ENCODE measurements at regions not wholly inside any gene's neighbourhood (a gene's known extent, or its start where the extent isn't known, plus 50 kb on each side); places are given as distances from the start of the nearest gene placed in this dataset.

DNA sequence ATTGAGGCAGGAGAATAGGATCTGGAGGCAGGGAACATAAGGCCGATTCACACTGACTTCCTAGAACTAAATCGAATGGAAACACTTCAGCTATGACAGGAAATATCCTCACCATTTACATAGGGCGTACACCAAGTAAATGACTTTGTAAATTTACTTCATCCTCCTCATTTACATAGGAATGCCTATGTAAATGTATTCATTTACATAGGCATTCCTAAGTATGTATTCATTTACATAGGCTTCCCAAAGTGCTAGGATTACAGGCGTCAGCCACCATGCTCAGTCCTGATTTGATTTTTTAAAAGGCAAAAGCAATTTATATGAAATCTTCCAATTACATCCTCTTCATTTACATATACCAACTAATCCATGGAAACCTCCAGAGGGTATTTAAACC is 133.1 kb upstream of the RFC3 start:
- Histone ChIP-seq H3K9me3 (ENCODE audit: control insufficient read depth, insufficient read depth, low read depth, low read length) (peaks cover 52% of the 10 kb centered on the region), H3K27me3 (ENCODE audit: control insufficient read depth, insufficient read depth, low read length) (no peaks in the 10 kb centered on the region), H3K4me1 (ENCODE audit: control insufficient read depth, insufficient read depth, low read length) (no peaks in the 10 kb centered on the region), H3K9ac (ENCODE audit: low read length) (no peak overlapping the region), H3K27ac (ENCODE audit: low read depth, low read length) (no peak overlapping the region), H3K4me3 (ENCODE audit: low read depth, low read length) (no peak overlapping the region), H3K36me3 (ENCODE audit: control insufficient read depth, insufficient read depth, low read length) (no peaks in the 10 kb centered on the region)

DNA sequence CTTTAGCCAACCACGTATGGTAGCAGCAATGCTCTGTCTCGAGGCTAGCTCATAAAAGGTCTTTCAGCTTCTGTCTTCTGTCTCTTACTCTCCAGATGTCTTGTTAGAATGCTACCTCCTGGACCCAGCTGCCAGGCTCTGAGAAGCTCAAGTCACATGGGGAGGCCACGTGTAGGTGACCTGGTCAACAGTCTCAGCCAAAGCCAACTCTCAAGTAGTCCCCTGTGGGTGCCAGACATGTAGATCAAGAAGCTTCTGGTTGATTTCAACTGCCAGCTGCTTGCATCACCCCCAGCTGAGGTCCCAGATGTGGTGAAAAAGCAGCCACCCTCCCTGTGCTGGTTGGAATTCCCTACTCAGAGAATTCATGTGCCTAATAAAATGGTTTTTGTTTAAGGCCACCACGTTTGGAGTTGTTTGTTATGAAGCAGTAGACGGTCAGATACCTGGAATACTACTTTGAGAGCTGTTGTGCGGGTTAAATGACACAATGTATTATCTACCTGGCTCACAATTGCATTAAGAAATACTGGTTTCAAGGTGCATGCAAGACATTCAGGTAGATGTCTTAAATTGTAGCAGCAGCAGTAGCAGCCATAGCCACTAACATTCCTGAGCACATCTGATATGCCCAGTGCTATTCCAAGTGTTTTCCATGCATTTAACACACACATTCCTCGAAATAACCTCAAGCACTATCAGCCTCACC is 131.0 kb upstream of the RFC3 start:
- no peaks in the 10 kb centered on the region for H3K4me1 ChIP-seq (ENCODE audit: control insufficient read depth, insufficient read depth, low read length)
- no peaks in the 10 kb centered on the region for H3K27me3 ChIP-seq (ENCODE audit: control insufficient read depth, insufficient read depth, low read length)
- H3K4me3 ChIP-seq (ENCODE audit: low read depth, low read length) = no peak overlapping the region
- H3K27ac ChIP-seq (ENCODE audit: low read depth, low read length) = no peak overlapping the region
- peaks cover 49% of the 10 kb centered on the region for H3K9me3 ChIP-seq (ENCODE audit: control insufficient read depth, insufficient read depth, low read depth, low read length)
- H3K9ac ChIP-seq (ENCODE audit: low read length) = no peak overlapping the region
- H3K36me3 ChIP-seq (ENCODE audit: control insufficient read depth, insufficient read depth, low read length) = no peaks in the 10 kb centered on the region

DNA sequence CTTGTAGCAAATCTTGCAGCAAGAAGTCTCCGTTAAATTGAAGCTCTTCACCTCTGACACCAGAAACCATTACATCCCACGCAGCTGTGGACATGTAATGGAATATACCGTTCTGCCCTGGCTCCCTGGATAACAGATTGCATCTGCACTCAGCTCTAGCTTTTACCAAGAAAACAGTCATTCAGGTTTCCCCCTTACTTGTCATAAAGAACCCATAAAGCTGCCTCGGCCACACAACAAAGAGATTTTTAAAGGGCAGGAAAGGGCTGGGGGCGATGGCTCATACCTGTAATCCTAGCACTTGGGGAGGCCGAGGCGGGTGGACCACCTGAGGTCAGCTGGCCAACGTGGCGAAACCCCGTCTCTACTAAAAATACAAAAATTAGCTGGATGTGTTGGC is 127.6 kb upstream of the RFC3 start:
- H3K27ac ChIP-seq (ENCODE audit: low read depth, low read length) = no peak overlapping the region
- no peaks in the 10 kb centered on the region for H3K27me3 ChIP-seq (ENCODE audit: control insufficient read depth, insufficient read depth, low read length)
- 0 out of 2 replicates have a peak, but pooled peaks cover 5% of the 10 kb centered on the region for H3K4me1 ChIP-seq (ENCODE audit: control insufficient read depth, insufficient read depth, low read length)
- no peaks in the 10 kb centered on the region for H3K36me3 ChIP-seq (ENCODE audit: control insufficient read depth, insufficient read depth, low read length)
- no peak overlapping the region for H3K4me3 ChIP-seq (ENCODE audit: low read depth, low read length)
- no peak overlapping the region for H3K9ac ChIP-seq (ENCODE audit: low read length)
- peaks cover 40% of the 10 kb centered on the region for H3K9me3 ChIP-seq (ENCODE audit: control insufficient read depth, insufficient read depth, low read depth, low read length)

DNA sequence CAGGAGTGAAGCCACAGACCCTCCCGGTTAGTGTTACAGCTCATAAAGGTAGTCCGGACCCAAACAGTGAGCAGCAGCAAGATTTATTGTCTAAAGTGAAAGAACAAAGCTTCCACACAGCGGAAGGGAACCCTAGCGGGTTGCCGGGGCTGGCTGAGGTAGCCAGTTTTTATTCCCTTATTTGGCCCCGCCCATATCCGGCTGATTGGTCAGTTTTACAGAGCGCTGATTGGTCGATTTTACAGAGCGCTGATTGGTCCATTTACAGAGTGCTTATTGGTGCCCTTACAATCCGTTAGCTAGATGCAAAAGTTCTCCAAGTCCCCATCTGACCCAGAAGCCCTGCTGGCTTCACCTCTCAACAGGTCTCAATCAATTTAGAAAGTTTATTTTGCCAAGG is 126.0 kb upstream of the RFC3 start:
- no peak overlapping the region for H3K27ac ChIP-seq (ENCODE audit: low read depth, low read length)
- no peak overlapping the region for H3K9ac ChIP-seq (ENCODE audit: low read length)

DNA sequence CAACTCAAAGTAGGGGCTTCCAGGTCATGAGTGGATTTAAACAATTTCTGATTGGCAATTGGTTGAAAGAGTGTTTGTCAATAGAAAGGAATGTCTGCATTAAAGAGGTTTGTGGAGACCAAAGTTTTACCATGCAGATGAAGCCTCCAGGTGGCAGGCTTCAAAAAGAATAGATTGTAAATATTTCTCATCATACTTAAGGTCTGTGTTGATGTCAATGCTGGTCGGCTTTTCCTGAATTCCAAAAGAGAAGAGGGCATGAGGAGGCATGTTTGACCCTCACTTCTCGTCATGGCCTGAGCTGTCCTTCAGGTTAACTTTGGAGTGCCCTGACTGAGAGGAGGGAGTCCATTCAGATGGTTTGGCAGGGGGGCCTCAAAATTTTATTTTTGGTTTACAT is 125.4 kb upstream of the RFC3 start:
- no peak overlapping the region for H3K9ac ChIP-seq (ENCODE audit: low read length)
- H3K4me1 ChIP-seq (ENCODE audit: control insufficient read depth, insufficient read depth, low read length) = 0 out of 2 replicates have a peak, but pooled peaks cover 5% of the 10 kb centered on the region
- H3K36me3 ChIP-seq (ENCODE audit: control insufficient read depth, insufficient read depth, low read length) = no peaks in the 10 kb centered on the region
- H3K27me3 ChIP-seq (ENCODE audit: control insufficient read depth, insufficient read depth, low read length) = no peaks in the 10 kb centered on the region
- H3K9me3 ChIP-seq (ENCODE audit: control insufficient read depth, insufficient read depth, low read depth, low read length) = peaks cover 25% of the 10 kb centered on the region
- H3K27ac ChIP-seq (ENCODE audit: low read depth, low read length) = no peak overlapping the region
- H3K4me3 ChIP-seq (ENCODE audit: low read depth, low read length) = no peak overlapping the region

More for the DNA sequence above, 126.0 kb upstream of the RFC3 start:
- no peak overlapping the region for H3K4me3 ChIP-seq (ENCODE audit: low read depth, low read length)
- H3K9me3 ChIP-seq (ENCODE audit: control insufficient read depth, insufficient read depth, low read depth, low read length) = peaks cover 29% of the 10 kb centered on the region
- H3K27me3 ChIP-seq (ENCODE audit: control insufficient read depth, insufficient read depth, low read length) = no peaks in the 10 kb centered on the region
- H3K4me1 ChIP-seq (ENCODE audit: control insufficient read depth, insufficient read depth, low read length) = 0 out of 2 replicates have a peak, but pooled peaks cover 5% of the 10 kb centered on the region
- no peaks in the 10 kb centered on the region for H3K36me3 ChIP-seq (ENCODE audit: control insufficient read depth, insufficient read depth, low read length)

DNA sequence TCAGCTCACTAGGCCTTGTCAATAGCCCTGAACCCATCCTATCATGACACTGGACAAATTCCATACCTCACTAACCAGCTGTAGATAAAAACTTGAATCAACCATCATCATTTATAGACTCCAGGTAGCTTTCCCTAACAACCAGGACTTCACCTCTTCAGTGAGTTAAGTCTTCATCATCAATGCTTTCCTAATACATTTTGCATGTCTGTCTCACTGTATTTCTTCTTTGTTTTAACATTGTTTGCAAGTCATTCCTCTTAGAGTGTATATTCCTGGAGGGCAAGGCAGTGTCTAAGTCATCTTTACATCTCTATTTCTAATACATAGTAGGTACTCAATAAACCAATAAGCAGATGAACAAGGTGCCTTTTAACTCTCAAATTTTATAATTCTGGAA is 123.4 kb upstream of the RFC3 start:
- Histone ChIP-seq H3K27me3 (ENCODE audit: control insufficient read depth, insufficient read depth, low read length) (no peaks in the 10 kb centered on the region), H3K9me3 (ENCODE audit: control insufficient read depth, insufficient read depth, low read depth, low read length) (peaks cover 9% of the 10 kb centered on the region), H3K27ac (ENCODE audit: low read depth, low read length) (no peak overlapping the region), H3K9ac (ENCODE audit: low read length) (no peak overlapping the region), H3K4me1 (ENCODE audit: control insufficient read depth, insufficient read depth, low read length) (0 out of 2 replicates have a peak, but pooled peaks cover 5% of the 10 kb centered on the region), H3K36me3 (ENCODE audit: control insufficient read depth, insufficient read depth, low read length) (no peaks in the 10 kb centered on the region), H3K4me3 (ENCODE audit: low read depth, low read length) (no peak overlapping the region)

DNA sequence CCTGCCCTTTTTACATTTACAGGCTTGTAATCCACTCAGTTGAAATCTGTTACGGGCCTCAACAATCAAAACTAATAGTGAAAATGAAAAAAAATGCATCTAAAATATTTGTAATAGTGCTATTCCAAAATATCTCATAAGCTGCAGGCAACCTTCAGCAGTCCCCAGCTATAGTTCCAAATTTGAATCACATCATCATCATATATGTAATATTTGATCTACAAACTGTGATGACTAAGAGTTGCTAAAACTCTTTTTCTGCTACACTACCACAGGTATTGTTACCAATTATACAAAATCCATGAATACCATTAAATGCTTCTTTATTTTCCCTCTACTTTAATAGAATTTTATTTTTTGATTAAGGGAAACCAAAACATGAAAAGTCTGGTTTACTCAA is 121.4 kb upstream of the RFC3 start:
- no peak overlapping the region for H3K4me3 ChIP-seq (ENCODE audit: low read depth, low read length)
- 0 out of 2 replicates have a peak, but pooled peaks cover 5% of the 10 kb centered on the region for H3K4me1 ChIP-seq (ENCODE audit: control insufficient read depth, insufficient read depth, low read length)
- H3K9ac ChIP-seq (ENCODE audit: low read length) = no peak overlapping the region
- no peaks in the 10 kb centered on the region for H3K27me3 ChIP-seq (ENCODE audit: control insufficient read depth, insufficient read depth, low read length)
- H3K27ac ChIP-seq (ENCODE audit: low read depth, low read length) = no peak overlapping the region
- peaks cover 9% of the 10 kb centered on the region for H3K9me3 ChIP-seq (ENCODE audit: control insufficient read depth, insufficient read depth, low read depth, low read length)
- no peaks in the 10 kb centered on the region for H3K36me3 ChIP-seq (ENCODE audit: control insufficient read depth, insufficient read depth, low read length)

DNA sequence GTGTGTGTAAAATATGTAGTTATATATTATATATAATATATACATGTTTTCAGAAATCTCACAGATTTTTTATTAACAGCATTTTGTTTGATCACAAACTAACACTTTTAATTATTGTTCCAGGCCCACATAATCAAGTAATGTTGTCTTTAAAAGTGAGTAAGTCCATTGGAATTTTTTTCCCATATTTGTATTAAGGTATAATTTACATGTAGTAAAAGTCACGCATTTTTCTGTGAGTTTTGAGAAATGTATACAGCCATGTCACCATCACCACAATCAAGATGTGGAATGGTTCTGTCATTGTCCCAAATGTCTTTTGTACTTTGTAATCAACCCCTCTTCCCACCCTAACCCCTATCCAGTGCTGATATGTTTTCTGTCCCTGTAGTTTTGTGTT is 120.0 kb upstream of the RFC3 start:
- no peaks in the 10 kb centered on the region for H3K9me3 ChIP-seq (ENCODE audit: control insufficient read depth, insufficient read depth, low read depth, low read length)
- no peaks in the 10 kb centered on the region for H3K36me3 ChIP-seq (ENCODE audit: control insufficient read depth, insufficient read depth, low read length)
- no peak overlapping the region for H3K27ac ChIP-seq (ENCODE audit: low read depth, low read length)
- H3K27me3 ChIP-seq (ENCODE audit: control insufficient read depth, insufficient read depth, low read length) = no peaks in the 10 kb centered on the region
- no peak overlapping the region for H3K9ac ChIP-seq (ENCODE audit: low read length)
- no peaks in the 10 kb centered on the region for H3K4me1 ChIP-seq (ENCODE audit: control insufficient read depth, insufficient read depth, low read length)
- no peak overlapping the region for H3K4me3 ChIP-seq (ENCODE audit: low read depth, low read length)

DNA sequence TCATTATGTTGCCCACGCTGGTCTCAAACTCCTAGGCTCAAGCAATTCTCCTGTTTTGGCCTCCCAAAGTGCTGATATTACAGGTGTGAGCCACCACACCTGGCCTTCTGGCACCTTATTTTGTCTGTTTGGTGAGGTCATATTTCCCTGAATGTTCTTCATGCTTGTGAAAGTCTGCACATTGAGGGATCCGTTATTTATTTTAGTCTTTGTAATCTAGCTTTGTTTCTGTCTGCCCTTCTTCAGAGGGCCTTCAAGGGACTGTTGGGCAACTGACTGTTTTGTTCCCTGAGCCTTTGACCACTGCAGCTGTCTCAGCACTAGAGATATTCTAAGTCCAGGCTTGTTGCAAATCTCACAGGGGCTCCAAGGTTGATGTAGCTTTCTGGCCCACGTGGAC is 110.5 kb upstream of the RFC3 start:
- Histone ChIP-seq H3K4me3 (ENCODE audit: low read depth, low read length) (no peak overlapping the region), H3K9me3 (ENCODE audit: control insufficient read depth, insufficient read depth, low read depth, low read length) (0 out of 2 replicates have a peak, but pooled peaks cover 3% of the 10 kb centered on the region), H3K9ac (ENCODE audit: low read length) (no peak overlapping the region), H3K36me3 (ENCODE audit: control insufficient read depth, insufficient read depth, low read length) (no peaks in the 10 kb centered on the region), H3K27ac (ENCODE audit: low read depth, low read length) (no peak overlapping the region), H3K4me1 (ENCODE audit: control insufficient read depth, insufficient read depth, low read length) (no peaks in the 10 kb centered on the region), H3K27me3 (ENCODE audit: control insufficient read depth, insufficient read depth, low read length) (no peaks in the 10 kb centered on the region)

DNA sequence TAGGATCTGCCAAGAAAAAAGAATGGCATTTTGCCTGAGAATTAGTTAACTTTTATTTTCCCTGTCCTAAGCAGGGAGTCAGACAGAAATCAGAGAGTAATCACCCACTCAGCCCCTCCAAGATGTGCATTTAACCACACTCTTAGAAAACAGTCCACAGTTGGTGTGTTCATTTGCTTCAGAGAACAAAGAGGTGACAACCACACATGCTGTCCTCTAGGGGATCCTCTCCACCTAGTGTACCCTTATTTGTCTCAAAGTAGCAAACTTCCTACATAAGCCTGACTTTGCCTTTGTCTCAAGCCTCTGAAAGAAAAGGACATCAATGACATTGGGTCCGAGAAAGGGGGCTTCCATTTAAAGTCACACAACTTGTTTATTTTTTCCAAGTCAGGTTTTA is 107.0 kb upstream of the RFC3 start:
- no peaks in the 10 kb centered on the region for H3K36me3 ChIP-seq (ENCODE audit: control insufficient read depth, insufficient read depth, low read length)
- no peaks in the 10 kb centered on the region for H3K4me1 ChIP-seq (ENCODE audit: control insufficient read depth, insufficient read depth, low read length)
- no peaks in the 10 kb centered on the region for H3K27me3 ChIP-seq (ENCODE audit: control insufficient read depth, insufficient read depth, low read length)
- H3K4me3 ChIP-seq (ENCODE audit: low read depth, low read length) = no peak overlapping the region
- H3K9ac ChIP-seq (ENCODE audit: low read length) = no peak overlapping the region
- no peak overlapping the region for H3K27ac ChIP-seq (ENCODE audit: low read depth, low read length)
- 0 out of 2 replicates have a peak, but pooled peaks cover 3% of the 10 kb centered on the region for H3K9me3 ChIP-seq (ENCODE audit: control insufficient read depth, insufficient read depth, low read depth, low read length)

DNA sequence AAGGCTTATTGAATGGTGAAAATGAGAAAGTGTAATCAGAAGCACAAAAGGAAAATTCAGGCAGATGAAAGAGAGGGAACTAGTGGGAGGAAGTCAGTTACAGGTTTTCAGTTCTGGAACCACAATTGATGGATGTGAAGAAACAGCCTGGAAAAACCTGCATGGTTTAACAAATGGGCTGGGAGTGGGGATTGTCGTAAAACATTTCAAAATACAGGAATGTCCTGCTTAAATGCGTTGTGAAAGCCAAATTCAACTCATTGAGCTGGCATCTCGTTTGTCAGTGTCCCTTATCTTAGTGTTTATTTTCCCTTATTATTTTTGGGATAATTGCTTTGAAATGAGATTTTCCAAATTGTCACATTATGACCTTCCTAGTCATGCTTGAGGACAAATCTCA is 106.5 kb upstream of the RFC3 start:
- no peak overlapping the region for H3K4me3 ChIP-seq (ENCODE audit: low read depth, low read length)
- no peaks in the 10 kb centered on the region for H3K4me1 ChIP-seq (ENCODE audit: control insufficient read depth, insufficient read depth, low read length)
- H3K9ac ChIP-seq (ENCODE audit: low read length) = no peak overlapping the region
- no peak overlapping the region for H3K27ac ChIP-seq (ENCODE audit: low read depth, low read length)
- H3K27me3 ChIP-seq (ENCODE audit: control insufficient read depth, insufficient read depth, low read length) = no peaks in the 10 kb centered on the region
- H3K36me3 ChIP-seq (ENCODE audit: control insufficient read depth, insufficient read depth, low read length) = no peaks in the 10 kb centered on the region
- 0 out of 2 replicates have a peak, but pooled peaks cover 3% of the 10 kb centered on the region for H3K9me3 ChIP-seq (ENCODE audit: control insufficient read depth, insufficient read depth, low read depth, low read length)
